ENCODE measurements at regions not wholly inside any gene's neighbourhood (a gene's known extent, or its start where the extent isn't known, plus 50 kb on each side); places are given as distances from the start of the nearest gene placed in this dataset.

GRCh38 chr7:96786261-96786997 is 76.8 kb upstream of the SEM1 start:
- no peak overlapping the region for H3K4me3 Mint-ChIP-seq

GRCh38 chr7:96786998-96787395 is 77.4 kb upstream of the SEM1 start:
- no peaks in the 10 kb centered on the region for H3K36me3 ChIP-seq (ENCODE audit: insufficient read depth, low read length)
- Mint-ChIP-seq H3K9me3 (no peaks in the 10 kb centered on the region), H3K27me3 (no peaks in the 10 kb centered on the region), H3K4me3 (no peak overlapping the region), H3K4me1 (ENCODE audit: low read depth) (no peaks in the 10 kb centered on the region), H3K36me3 (ENCODE audit: low read depth) (no peaks in the 10 kb centered on the region), H3K27ac (no peak overlapping the region)
- POLR2A ChIA-PET: no interaction called here
- ATAC-seq (ENCODE audit: poor library complexity) (no peak), DNase-seq (no peak)
- H3K4me3 ChIP-seq (ENCODE audit: low read length): no peak overlapping the region
- H3K4me1 ChIP-seq (ENCODE audit: insufficient read depth, low read length): no peaks in the 10 kb centered on the region
- no peaks in the 10 kb centered on the region for H3K9me3 ChIP-seq (ENCODE audit: control insufficient read depth in 1 of 2, insufficient read depth in 1 of 2, low read length in 2 of 2)
- CTCF ChIA-PET: no interaction called here
- no peak overlapping the region for H3K27ac ChIP-seq (ENCODE audit: low read depth in 1 of 2, low read length in 2 of 2)
- no peaks in the 10 kb centered on the region for H3K27me3 ChIP-seq (ENCODE audit: control insufficient read depth in 1 of 2, insufficient read depth in 2 of 2, low read length in 2 of 2)
- TF ChIP-seq, protein P1, sequence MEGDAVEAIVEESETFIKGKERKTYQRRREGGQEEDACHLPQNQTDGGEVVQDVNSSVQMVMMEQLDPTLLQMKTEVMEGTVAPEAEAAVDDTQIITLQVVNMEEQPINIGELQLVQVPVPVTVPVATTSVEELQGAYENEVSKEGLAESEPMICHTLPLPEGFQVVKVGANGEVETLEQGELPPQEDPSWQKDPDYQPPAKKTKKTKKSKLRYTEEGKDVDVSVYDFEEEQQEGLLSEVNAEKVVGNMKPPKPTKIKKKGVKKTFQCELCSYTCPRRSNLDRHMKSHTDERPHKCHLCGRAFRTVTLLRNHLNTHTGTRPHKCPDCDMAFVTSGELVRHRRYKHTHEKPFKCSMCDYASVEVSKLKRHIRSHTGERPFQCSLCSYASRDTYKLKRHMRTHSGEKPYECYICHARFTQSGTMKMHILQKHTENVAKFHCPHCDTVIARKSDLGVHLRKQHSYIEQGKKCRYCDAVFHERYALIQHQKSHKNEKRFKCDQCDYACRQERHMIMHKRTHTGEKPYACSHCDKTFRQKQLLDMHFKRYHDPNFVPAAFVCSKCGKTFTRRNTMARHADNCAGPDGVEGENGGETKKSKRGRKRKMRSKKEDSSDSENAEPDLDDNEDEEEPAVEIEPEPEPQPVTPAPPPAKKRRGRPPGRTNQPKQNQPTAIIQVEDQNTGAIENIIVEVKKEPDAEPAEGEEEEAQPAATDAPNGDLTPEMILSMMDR (IDR thresholded peaks at IDR 0.05): no peak
- intact Hi-C loops (cut with DNase I, micrococcal nuclease): no loop called here

More at GRCh38 chr7:96786261-96786997, 76.8 kb upstream of the SEM1 start:
- DNase-seq (no peak), ATAC-seq (ENCODE audit: poor library complexity) (no peak)
- intact Hi-C loops (cut with DNase I, micrococcal nuclease): no loop called here
- Histone ChIP-seq H3K9me3 (ENCODE audit: control insufficient read depth in 1 of 2, insufficient read depth in 1 of 2, low read length in 2 of 2) (no peaks in the 10 kb centered on the region), H3K27me3 (ENCODE audit: control insufficient read depth in 1 of 2, insufficient read depth in 2 of 2, low read length in 2 of 2) (no peaks in the 10 kb centered on the region), H3K36me3 (ENCODE audit: insufficient read depth, low read length) (no peaks in the 10 kb centered on the region), H3K4me3 (ENCODE audit: low read length) (no peak overlapping the region), H3K4me1 (ENCODE audit: insufficient read depth, low read length) (no peaks in the 10 kb centered on the region), H3K27ac (ENCODE audit: low read depth in 1 of 2, low read length in 2 of 2) (no peak overlapping the region)
- ChIA-PET POLR2A (no interaction called here), CTCF (no interaction called here)
- Mint-ChIP-seq H3K27me3 (no peaks in the 10 kb centered on the region), H3K27ac (no peak overlapping the region), H3K9me3 (no peaks in the 10 kb centered on the region), H3K36me3 (ENCODE audit: low read depth) (no peaks in the 10 kb centered on the region), H3K4me1 (ENCODE audit: low read depth) (no peaks in the 10 kb centered on the region)
- TF ChIP-seq, protein P1 (IDR thresholded peaks at IDR 0.05): no peak

- no peak for ATAC-seq (ENCODE audit: poor library complexity)
- Histone ChIP-seq H3K4me1 (ENCODE audit: insufficient read depth, low read length) (no peaks in the 10 kb centered on the region), H3K4me3 (ENCODE audit: low read length) (no peak overlapping the region), H3K9me3 (ENCODE audit: control insufficient read depth in 1 of 2, insufficient read depth in 1 of 2, low read length in 2 of 2) (no peaks in the 10 kb centered on the region), H3K27ac (ENCODE audit: low read depth in 1 of 2, low read length in 2 of 2) (no peak overlapping the region), H3K27me3 (ENCODE audit: control insufficient read depth in 1 of 2, insufficient read depth in 2 of 2, low read length in 2 of 2) (no peaks in the 10 kb centered on the region), H3K36me3 (ENCODE audit: insufficient read depth, low read length) (no peaks in the 10 kb centered on the region)
- H3K27me3 Mint-ChIP-seq: peaks cover 14% of the 10 kb centered on the region
- no peak for DNase-seq
- ChIA-PET CTCF (no interaction called here), POLR2A (no interaction called here)
- H3K27ac Mint-ChIP-seq: no peak overlapping the region
- TF ChIP-seq, protein P1 (IDR thresholded peaks at IDR 0.05): no peak
- H3K9me3 Mint-ChIP-seq: no peaks in the 10 kb centered on the region
- H3K4me1 Mint-ChIP-seq (ENCODE audit: low read depth): no peaks in the 10 kb centered on the region
- intact Hi-C loops (cut with DNase I, micrococcal nuclease): no loop called here
- no peaks in the 10 kb centered on the region for H3K36me3 Mint-ChIP-seq (ENCODE audit: low read depth)
- H3K4me3 Mint-ChIP-seq: no peak overlapping the region
These were observed 80.3 kb upstream of the SEM1 start for GRCh38 chr7:96789914-96790313.
